HG03097 (cell line): ENCODE measurements at regions not wholly inside any gene's neighbourhood (a gene's known extent, or its start where the extent isn't known, plus 50 kb on each side); places are given as distances from the start of the nearest gene placed in this dataset.
"Not testable (repeated sequence)": the region's sequence is repeated elsewhere in the genome, so short reads cannot be mapped to it uniquely, and the experiment has no call there.

ENCODE experiments used
- ATAC-seq: cut with Tn5 transposase; IDR thresholded peaks from one replicate; pipeline ENCODE4 v1.9.1; 2021; ENCODE audit not compliant: unreplicated experiment, low FRiP score

DNA sequence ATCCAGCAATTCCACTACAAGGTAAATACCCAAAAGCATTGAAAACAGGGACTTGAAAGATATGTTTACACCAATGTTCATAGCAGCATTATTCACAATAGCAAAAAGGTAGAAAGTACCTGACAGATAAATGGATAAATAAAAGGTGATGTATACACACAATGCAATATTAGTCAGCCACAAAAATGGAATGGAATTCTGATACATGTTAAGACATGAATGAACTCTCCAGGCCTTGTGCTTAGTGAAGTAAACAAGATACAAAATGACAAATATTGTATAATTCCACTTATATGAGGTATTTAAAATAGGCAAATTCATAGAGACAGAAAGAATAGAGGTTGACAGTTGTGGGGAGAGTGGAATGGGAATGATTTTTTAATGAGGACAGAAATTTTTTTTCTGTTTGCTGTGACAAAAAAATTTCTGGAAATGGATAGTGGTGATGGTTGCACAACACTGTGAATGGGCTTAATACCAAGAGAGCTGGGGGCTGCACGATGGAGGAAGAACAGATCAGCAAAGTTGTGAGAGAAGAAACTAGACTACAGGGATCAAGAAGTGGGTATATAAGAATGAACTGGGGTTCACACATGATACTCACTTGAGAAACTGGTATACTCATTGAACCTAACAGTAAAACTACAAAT lies 137.2 kb downstream of the MZT1 start:
- no peak for ATAC-seq

- no peak for ATAC-seq
These were observed 140.9 kb downstream of the MZT1 start for GRCh38 chr13:72586518-72586917.

DNA sequence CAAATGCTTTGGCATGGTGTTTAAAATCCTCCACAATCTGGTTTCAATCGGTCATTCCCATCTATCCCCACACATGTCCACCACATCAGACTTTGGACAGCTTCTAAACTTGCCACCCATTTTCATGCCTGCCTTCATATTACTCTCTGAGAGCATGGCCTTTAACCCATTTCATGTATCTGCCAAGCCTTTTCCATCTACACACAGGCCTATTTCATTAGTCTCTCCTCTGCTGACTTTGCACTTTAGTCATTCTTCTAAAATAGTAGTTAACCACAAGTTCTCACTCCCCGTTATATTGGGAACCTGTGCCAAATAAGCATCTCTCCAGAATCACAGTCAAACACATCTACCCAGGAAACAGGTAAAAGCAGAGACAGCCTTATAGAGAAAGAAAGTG lies 142.2 kb downstream of the MZT1 start:
- ATAC-seq, result no peak

DNA sequence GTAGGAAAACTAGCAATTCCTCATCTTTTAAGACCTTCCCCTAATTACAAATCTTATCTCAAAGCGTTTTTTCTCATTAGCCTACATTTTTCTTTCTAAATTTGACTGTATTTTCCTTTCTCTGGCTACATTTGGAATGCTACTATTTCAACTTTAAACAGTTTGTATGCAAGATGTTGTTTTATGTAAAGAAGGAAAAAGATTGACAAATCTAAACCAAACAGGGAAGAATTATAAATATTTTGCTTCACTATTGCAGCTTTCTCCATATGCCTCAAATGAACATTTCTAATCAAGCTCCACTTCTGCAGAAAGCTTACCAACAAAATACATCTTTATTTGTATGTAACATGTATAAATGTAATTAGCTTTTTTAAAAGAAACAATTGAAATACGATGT lies 156.2 kb downstream of the MZT1 start:
- no peak for ATAC-seq

GRCh38 chr13:72570019-72570418 lies 157.4 kb downstream of the MZT1 start:
- no peak for ATAC-seq

DNA sequence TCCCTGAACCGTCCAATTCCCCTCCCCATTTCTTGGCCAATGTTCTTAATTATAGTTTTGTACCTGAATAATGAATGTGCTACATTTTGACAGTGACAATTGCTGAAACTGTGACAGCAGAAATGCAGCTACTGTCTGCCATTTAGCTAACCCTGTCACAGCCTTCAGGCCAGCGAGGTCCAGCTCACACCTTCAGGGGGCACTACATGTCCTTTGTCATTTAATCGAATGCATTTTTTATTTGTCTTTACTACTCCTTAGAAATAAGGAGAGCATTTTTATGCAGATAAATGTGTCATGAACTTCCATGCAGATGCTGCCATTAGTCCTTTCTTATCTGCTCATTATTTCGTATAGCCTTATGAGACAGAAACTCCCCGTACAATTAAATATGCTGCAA lies 159.9 kb downstream of the MZT1 start:
- no peak for ATAC-seq

DNA sequence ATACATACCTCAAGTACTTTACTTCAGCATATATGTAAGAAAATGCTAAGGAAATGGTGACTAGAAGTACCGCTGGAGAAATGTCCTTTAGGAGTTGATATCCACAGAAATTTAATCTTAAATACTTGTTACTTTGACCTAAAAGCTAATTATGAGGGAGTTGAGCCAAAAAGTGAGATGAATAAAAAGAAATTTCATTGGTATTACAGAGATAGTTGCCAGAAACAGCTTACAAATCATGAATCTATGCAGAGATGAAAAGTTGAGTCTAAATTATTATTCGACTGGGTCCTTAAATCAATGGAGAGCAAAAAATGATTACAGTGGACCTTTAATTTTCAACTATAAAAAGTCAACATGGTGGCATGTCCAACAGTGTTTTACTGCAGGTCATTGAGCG lies 160.9 kb downstream of the MZT1 start:
- ATAC-seq, result no peak

GRCh38 chr13:72565893-72566292 lies 161.5 kb downstream of the MZT1 start:
- no peak for ATAC-seq

GRCh38 chr13:72562686-72563085 lies 164.7 kb downstream of the MZT1 start:
- no peak for ATAC-seq

DNA sequence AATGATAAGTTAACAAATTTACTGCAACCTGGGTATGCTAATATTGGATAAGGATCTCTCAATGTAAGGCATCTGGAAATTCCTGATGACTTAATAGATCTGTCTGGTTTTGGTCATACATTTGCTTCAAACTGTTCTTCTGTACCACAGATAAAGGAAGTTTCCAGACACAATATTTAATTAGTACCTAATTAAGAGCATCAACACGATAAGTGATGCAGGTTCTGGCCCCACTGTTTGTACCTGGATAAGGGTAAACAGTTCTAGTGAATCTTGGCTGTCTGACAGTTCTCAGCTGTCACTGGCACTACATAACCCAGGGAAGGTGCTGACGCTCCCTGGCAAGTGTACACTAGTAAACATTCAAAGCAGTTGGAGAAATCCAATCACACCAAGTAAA lies 165.6 kb downstream of the MZT1 start:
- ATAC-seq, result no peak

- ATAC-seq, result no peak
These were observed 167.7 kb downstream of the MZT1 start for GRCh38 chr13:72559716-72560115.

DNA sequence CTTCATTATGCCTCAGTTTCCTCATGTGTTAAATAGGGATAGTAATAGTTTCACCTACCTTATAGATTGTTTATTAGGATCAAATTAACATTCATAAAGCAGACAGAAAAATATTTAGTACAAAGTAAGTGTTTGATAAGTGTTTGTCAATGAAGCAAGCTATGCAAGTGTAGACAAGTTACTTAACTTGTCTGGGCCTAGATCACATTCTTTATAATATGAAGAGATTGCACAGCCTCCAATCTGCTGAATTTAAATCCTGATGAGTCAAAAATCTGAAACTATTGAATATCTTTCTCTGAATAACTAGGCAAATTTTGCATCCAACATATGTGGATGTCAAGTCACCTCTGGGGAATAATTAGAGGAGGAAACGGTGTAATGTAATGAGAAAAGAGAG lies 170.5 kb downstream of the MZT1 start:
- no peak for ATAC-seq

- ATAC-seq, result no peak
These were observed 171.8 kb downstream of the MZT1 start for GRCh38 chr13:72555601-72556000.

DNA sequence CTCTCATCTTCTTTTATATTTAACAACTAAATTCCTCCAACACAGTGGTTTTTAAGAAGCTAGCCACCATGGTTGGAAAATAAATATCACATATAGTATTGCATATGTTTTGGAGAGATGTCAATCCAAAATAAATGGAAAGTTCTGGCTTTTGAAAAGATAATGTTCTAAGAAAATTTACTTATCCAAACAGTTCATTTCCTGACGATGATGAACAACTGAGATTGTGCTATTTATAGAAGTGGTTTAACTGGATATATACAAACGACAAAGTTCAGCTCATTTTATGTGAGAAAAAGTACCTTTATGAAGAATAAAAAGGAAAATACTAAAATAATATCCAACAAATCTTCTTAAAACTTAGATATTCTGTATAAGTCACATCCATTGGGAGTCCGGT lies 174.7 kb downstream of the MZT1 start:
- no peak for ATAC-seq

- not testable (repeated sequence) for ATAC-seq
These were observed 181.5 kb downstream of the MZT1 start for GRCh38 chr13:72545895-72546294.

GRCh38 chr13:72545030-72545719 lies 182.3 kb downstream of the MZT1 start:
- ATAC-seq, result no peak

DNA sequence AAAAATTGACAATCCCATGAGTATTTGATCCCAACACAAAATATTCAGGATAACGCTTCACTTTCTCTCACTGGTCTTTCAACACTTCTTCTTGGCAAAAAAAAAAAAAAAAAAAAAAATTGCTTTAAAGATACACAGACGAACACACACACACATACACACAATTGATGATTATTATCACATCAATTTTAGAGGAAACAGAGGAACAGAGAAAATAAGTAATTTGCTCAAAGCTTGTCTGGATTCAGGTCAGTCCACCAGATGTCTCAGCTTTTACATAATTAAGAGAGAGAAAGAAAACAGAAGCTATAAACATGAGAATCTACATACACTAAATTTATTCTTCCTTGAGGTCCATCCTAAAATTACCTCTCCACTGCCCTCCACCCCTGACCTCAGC lies 183.4 kb downstream of the MZT1 start:
- ATAC-seq, result no peak

DNA sequence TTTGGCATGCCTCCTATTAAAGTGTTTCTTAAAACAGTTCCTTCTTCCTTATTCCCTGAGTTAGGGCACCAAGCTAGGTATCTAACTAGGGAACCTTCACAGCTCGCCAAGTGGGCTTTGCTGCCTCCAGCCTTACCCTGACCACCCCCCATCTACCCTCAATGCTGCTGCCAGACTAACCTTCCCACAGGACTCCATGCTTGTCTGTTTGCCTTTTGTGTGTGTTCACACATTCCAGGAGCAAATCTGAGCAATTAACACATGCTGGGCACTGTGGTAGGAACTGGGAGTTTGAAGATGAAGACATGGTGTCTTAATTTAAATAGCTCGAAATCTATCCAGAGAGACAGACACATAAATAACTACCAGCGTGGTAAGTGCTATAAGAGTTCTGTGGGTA lies 185.2 kb downstream of the MZT1 start:
- ATAC-seq, result no peak

DNA sequence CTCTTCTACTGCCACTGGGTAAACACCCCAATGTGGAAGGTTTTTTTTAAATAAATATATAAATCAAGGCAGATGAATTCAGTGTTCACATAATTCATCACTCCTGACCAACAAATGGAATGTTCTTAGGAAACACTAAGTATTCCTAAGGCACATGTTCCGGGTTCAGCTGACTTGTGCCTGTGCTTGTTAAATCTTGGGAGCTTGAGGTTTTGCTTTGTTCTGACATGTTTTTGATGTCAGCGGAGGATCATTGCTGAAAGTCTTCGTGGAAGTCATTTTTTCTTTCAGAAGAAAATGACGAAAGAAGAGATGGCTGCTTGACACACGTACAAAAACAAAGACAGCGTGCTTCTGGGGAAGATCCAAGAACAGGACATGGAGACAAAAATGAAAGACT lies 185.8 kb downstream of the MZT1 start:
- ATAC-seq, result no peak

DNA sequence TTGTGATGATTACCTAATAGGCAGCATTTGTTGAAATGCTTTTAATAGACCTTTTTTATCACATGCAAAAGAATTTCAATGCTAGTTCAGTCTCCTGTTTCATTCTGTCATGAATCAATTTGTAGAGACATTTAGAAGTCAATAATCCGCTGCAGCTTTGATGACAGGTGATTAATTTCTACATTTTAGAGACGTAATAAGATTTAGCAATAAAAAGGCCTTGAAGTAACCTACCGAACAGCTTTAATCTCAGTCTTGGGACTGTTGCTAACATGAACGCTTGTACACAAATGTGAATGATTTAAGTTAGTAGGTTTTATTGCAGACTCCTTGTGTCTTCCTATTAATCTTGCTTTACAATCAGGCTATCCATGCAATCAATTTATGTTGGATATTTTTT lies 186.5 kb downstream of the MZT1 start:
- no peak for ATAC-seq

DNA sequence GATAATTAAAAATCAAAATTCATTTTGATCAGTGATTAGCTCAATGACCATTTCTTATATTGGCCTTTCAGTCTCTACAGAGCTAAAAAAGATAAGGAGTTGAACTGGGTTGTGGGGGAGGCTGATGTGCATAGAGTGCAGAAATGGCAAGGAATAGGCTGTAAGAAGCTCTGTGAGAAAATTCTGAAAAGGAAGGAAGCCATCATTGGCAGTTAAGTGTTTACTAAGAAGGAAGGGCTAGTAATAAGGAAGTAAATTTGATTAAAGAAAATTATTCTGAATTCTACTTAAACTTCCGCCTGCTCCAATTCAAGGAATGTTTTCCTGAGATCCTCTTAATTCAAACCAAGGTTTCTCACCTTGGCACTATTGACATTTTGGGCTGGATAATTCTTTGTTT lies 187.5 kb downstream of the MZT1 start:
- ATAC-seq, result no peak

- no peak for ATAC-seq
These were observed 189.6 kb downstream of the MZT1 start for GRCh38 chr13:72537782-72538181.

GRCh38 chr13:72537395-72537780 lies 190.0 kb downstream of the MZT1 start:
- ATAC-seq, result no peak
